ENCODE measurements at regions not wholly inside any gene's neighbourhood (a gene's known extent, or its start where the extent isn't known, plus 50 kb on each side); places are given as distances from the start of the nearest gene placed in this dataset.

- Histone ChIP-seq H3K4me1 (ENCODE audit: control insufficient read depth in 4 of 4, insufficient read depth in 4 of 4, low read length in 3 of 4) (no peaks in the 10 kb centered on the region), H3K27me3 (ENCODE audit: control insufficient read depth in 4 of 4, insufficient read depth in 4 of 4, low read length in 3 of 4) (no peaks in the 10 kb centered on the region), H3K27ac (ENCODE audit: low read depth in 1 of 2, low read length in 2 of 2) (no peak overlapping the region), H3K9me3 (ENCODE audit: control insufficient read depth in 4 of 4, low read length in 3 of 4) (peaks cover 0 to 2% (median 0%) of the 10 kb centered on the region in 4 donors), H3K36me3 (ENCODE audit: control insufficient read depth in 4 of 4, insufficient read depth in 3 of 4, low read depth in 1 of 4, low read length in 3 of 4) (no peaks in the 10 kb centered on the region), H3K9ac (ENCODE audit: low read depth in 1 of 2, low read length in 2 of 2) (no peak overlapping the region), H3K4me3 (ENCODE audit: low read depth in 1 of 3, low read length in 3 of 3) (no peak overlapping the region)
- DNase-seq (ENCODE audit: low spot score): no peak
- TF ChIP-seq GABPA (IDR thresholded peaks at IDR 0.05 in 1 of 2, conservative IDR thresholded peaks at IDR 0.05 in 1 of 2) (no peak), JUND (IDR thresholded peaks at IDR 0.05) (no peak), TAF1 (conservative IDR thresholded peaks at IDR 0.05) (no peak), NR2F2 (IDR thresholded peaks at IDR 0.05) (no peak), FOXA2 (IDR thresholded peaks at IDR 0.05) (no peak), FOXA1 (IDR thresholded peaks at IDR 0.05) (no peak), ATF3 (IDR thresholded peaks at IDR 0.05) (no peak), YY1 (IDR thresholded peaks at IDR 0.05) (no peak), RXRA (IDR thresholded peaks at IDR 0.05) (no peak)
- 65% methylated on average over 2 of the region's 2 CpGs for WGBS
Observed at GRCh38 chr20:43300901-43301300, 111.2 kb upstream of the PTPRT start.

GRCh38 chr20:43295781-43296180 is 106.1 kb upstream of the PTPRT start:
- no peaks in the 10 kb centered on the region for H3K4me1 ChIP-seq (ENCODE audit: control insufficient read depth in 4 of 4, insufficient read depth in 4 of 4, low read length in 3 of 4)
- 81% methylated on average over 8 of the region's 8 CpGs for WGBS
- no peak for DNase-seq (ENCODE audit: low spot score)

GRCh38 chr20:43295263-43295662 is 105.6 kb upstream of the PTPRT start:
- WGBS: 91% methylated on average over 9 of the region's 9 CpGs
- peaks cover 0 to 3% (median 0%) of the 10 kb centered on the region in 4 donors for H3K27me3 ChIP-seq (ENCODE audit: control insufficient read depth in 4 of 4, insufficient read depth in 4 of 4, low read length in 3 of 4)
- no peak overlapping the region for H3K27ac ChIP-seq (ENCODE audit: low read depth in 1 of 2, low read length in 2 of 2)
- H3K4me3 ChIP-seq (ENCODE audit: low read depth in 1 of 3, low read length in 3 of 3): no peak overlapping the region
- H3K9ac ChIP-seq (ENCODE audit: low read depth in 1 of 2, low read length in 2 of 2): no peak overlapping the region
- DNase-seq (ENCODE audit: low spot score): no peak
- H3K36me3 ChIP-seq (ENCODE audit: control insufficient read depth in 4 of 4, insufficient read depth in 3 of 4, low read depth in 1 of 4, low read length in 3 of 4): no peaks in the 10 kb centered on the region
- H3K4me1 ChIP-seq (ENCODE audit: control insufficient read depth in 4 of 4, insufficient read depth in 4 of 4, low read length in 3 of 4): no peaks in the 10 kb centered on the region
- H3K9me3 ChIP-seq (ENCODE audit: control insufficient read depth in 4 of 4, low read length in 3 of 4): peaks cover 0 to 4% (median 2%) of the 10 kb centered on the region in 4 donors
- TF ChIP-seq ATF3 (IDR thresholded peaks at IDR 0.05) (no peak), RAD21 (IDR thresholded peaks at IDR 0.05) (no peak), YY1 (IDR thresholded peaks at IDR 0.05) (no peak), TAF1 (conservative IDR thresholded peaks at IDR 0.05) (no peak), HNF4G (IDR thresholded peaks at IDR 0.05) (no peak), FOXA1 (IDR thresholded peaks at IDR 0.05) (no peak), GABPA (IDR thresholded peaks at IDR 0.05 in 1 of 2, conservative IDR thresholded peaks at IDR 0.05 in 1 of 2) (no peak), NR2F2 (IDR thresholded peaks at IDR 0.05) (no peak), FOXA2 (IDR thresholded peaks at IDR 0.05) (no peak), CTCF (IDR thresholded peaks at IDR 0.05; ENCODE audit: low read depth, low read length, missing input control) (no peak), RXRA (IDR thresholded peaks at IDR 0.05) (no peak), ZBTB33 (IDR thresholded peaks at IDR 0.05) (no peak), SP1 (IDR thresholded peaks at IDR 0.05) (no peak), JUND (IDR thresholded peaks at IDR 0.05) (no peak), HNF4A (conservative IDR thresholded peaks at IDR 0.05) (no peak)

More at GRCh38 chr20:43295781-43296180, 106.1 kb upstream of the PTPRT start:
- TF ChIP-seq NR2F2 (IDR thresholded peaks at IDR 0.05) (no peak), ATF3 (IDR thresholded peaks at IDR 0.05) (no peak), ZBTB33 (IDR thresholded peaks at IDR 0.05) (no peak)
- Histone ChIP-seq H3K36me3 (ENCODE audit: control insufficient read depth in 4 of 4, insufficient read depth in 3 of 4, low read depth in 1 of 4, low read length in 3 of 4) (no peaks in the 10 kb centered on the region), H3K27me3 (ENCODE audit: control insufficient read depth in 4 of 4, insufficient read depth in 4 of 4, low read length in 3 of 4) (peaks cover 0 to under 1% (median 0%) of the 10 kb centered on the region in 4 donors), H3K27ac (ENCODE audit: low read depth in 1 of 2, low read length in 2 of 2) (no peak overlapping the region), H3K9ac (ENCODE audit: low read depth in 1 of 2, low read length in 2 of 2) (no peak overlapping the region), H3K4me3 (ENCODE audit: low read depth in 1 of 3, low read length in 3 of 3) (no peak overlapping the region), H3K9me3 (ENCODE audit: control insufficient read depth in 4 of 4, low read length in 3 of 4) (peaks cover 0 to 4% (median 2%) of the 10 kb centered on the region in 4 donors)
